HG02870 (cell line): ENCODE measurements at regions not wholly inside any gene's neighbourhood (a gene's known extent, or its start where the extent isn't known, plus 50 kb on each side); places are given as distances from the start of the nearest gene placed in this dataset.
A peak's percentile ranks its signal among the peaks of the same experiment; 100 is the strongest.

Experiments
- ATAC-seq: cut with Tn5 transposase; IDR thresholded peaks from one replicate; pipeline ENCODE4 v1.9.1; 2021; ENCODE audit warnings: mild to moderate bottlenecking, moderate library complexity; ENCODE audit not compliant: unreplicated experiment

- no peak for ATAC-seq
These were observed 116.7 kb downstream of the EDEM1 start for GRCh38 chr3:5304188-5304587.

- peak; percentile 86 for ATAC-seq
These were observed 117.5 kb downstream of the EDEM1 start for GRCh38 chr3:5304789-5305683.

- ATAC-seq, result peak; percentile 13
These were observed 118.1 kb downstream of the EDEM1 start for GRCh38 chr3:5305684-5305989.

DNA sequence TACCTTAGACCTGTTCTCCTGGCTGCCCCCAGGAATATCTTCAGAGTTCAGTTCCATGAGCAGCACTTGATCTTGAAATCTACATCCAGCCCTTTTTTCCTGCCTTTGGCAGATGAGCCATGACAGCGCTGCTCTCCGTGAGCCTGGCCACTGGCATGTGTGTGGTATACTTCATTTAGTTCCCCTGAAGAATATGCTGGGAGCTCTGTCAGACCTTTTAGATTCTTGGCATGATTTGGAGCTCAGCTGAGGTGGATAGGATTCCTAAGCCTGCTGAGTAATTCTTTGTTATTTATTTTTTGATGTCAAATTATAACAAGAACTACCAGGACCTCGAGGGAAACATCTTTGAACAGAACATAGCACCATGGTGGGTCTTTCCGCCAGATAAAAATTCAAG is 121.7 kb downstream of the EDEM1 start:
- ATAC-seq, result no peak

- no peak for ATAC-seq
These were observed 122.1 kb downstream of the EDEM1 start for GRCh38 chr3:5309602-5310001.

- no peak for ATAC-seq
These were observed 123.0 kb downstream of the EDEM1 start for GRCh38 chr3:5310509-5310908.

DNA sequence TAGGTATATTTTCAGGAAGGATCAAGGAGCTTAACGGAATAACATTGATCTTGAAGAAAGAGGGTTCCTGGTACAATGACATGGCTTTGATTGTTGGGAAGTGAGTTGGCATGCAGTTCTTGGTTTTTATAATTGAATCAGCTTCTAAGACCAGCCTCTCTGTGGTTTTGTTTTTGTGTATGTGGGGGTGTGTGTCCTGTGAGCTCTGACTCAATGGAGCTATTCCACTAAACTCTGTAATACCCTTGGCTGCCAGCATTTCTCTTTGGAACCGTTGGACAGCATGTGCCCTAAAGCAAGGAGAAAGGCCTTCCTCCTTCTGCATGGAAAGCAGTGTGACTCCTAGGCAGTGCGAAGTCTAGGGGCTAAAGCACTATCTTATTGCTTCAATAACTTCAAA is 124.8 kb downstream of the EDEM1 start:
- no peak for ATAC-seq

DNA sequence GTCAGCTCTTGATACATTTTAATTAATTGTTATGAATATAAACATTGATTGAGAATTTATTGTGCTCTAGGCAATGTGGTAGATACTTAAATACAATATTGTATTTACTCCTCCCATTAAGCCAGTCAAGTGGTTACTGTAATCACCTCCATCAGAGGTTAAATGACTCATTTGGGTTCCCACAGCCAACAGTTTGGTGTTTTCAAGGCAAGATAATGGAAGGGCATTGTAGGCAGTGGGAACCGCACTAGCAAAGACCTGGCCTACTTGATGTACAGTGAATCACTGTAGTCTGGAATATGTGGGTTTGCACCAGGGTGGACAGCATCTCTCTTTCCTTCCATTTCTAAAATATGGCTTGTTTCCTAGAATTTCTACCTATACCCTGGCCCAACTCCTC is 127.4 kb downstream of the EDEM1 start:
- no peak for ATAC-seq

GRCh38 chr3:5317557-5317956 is 130.1 kb downstream of the EDEM1 start:
- ATAC-seq, result no peak

DNA sequence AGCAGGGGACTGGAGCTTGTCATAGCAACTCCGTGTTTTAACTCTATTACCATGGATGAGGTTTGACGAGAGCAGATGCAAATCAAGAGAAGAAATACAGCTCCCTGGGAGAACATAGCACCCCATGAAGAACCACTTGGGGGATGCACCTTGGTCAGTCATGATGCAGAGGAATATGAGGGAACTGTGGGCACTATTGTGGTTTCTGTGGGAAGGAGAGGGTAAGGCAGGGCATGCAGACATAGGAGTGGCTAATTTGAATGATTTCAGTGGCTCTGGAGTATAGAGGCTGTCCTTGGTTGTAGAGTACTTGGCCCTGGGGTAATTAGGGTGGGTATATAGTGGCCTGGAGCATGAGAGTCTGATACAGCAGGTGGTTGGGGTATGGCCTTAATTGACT is 131.9 kb downstream of the EDEM1 start:
- ATAC-seq, result no peak

DNA sequence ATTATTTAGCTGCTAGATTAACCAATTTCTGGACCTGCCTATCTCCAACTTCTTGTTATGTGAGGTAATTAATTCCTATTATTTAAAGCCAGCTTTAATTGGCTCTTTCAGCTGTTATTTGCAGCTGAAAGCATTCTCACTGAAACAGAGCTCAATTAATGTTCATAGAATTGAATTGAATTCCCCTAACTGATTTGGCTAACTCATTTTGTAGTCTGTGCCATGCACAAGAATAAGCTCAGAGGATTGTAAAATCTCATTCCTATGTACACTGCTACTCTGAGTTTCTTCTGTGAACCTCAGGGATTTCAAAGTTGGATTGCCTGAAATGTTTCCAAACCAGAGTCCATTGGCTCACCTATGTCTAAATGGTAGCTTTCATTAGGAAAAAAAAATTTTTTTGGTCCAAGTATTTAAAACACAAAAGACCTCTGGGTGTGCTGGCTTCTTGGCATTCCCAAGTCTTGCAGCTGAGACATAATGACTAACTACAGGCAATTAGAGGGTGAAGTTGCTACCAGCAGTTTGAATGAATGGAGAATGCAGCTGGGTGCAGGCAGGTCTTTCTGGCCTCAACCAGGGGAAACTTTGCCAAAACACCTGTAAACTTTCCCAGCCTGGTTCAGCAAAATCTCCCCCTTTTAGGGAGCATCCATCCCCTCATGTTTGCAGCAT is 134.3 kb downstream of the EDEM1 start:
- no peak for ATAC-seq

DNA sequence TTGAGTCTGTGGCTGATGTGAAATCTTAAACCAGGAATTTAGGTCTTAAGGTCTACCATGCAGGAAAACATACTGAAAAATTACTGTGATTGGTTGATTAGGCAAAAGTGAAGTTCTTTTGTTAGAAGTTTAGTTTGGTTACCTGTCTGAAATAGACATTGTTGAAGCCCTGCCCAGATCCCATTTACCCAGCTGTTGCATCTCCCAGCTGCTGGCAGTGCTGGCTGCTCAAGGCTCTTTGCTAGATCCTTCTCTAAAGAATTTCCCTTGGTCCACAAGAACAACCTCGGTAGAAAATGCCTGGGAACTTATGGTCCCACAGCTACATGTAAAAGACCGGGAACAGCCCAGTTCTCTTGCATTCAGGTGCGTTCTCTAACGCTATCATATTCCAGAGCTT is 137.3 kb downstream of the EDEM1 start:
- ATAC-seq, result no peak

GRCh38 chr3:5330152-5330810 is 142.8 kb downstream of the EDEM1 start:
- ATAC-seq, result no peak

GRCh38 chr3:5331567-5332269 is 144.2 kb downstream of the EDEM1 start:
- ATAC-seq, result no peak

GRCh38 chr3:5332270-5332956 is 144.9 kb downstream of the EDEM1 start:
- peak; percentile 78 for ATAC-seq

DNA sequence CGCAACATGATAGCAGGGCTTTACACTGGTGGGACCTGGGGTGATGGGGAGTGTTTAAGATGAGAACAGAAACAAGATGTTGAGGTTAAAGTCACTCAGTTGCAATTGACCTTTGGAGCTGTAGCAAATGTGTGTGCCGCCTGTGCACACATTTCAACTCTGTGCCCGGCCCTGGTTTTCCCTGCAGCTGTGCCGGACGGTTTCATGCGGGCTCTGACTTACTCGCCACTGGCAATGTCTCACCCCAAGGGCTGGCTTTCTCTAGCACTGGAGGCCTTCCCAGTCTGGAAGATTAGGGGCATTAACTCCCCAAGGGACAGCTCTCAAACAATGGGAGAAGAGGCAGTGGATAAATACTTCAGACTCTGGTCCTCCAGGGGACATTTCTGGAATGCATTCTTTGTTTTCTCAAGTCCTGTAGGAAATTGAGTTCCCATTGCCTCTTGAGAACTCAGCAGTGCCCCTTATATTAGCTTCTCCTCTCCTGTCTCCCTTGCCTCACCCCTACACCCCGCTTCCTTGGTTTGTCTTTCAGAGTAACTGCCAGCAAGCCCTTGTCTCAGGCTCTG is 152.5 kb downstream of the EDEM1 start:
- ATAC-seq, result no peak

- ATAC-seq, result no peak
These were observed 154.1 kb downstream of the EDEM1 start for GRCh38 chr3:5341610-5342009.

DNA sequence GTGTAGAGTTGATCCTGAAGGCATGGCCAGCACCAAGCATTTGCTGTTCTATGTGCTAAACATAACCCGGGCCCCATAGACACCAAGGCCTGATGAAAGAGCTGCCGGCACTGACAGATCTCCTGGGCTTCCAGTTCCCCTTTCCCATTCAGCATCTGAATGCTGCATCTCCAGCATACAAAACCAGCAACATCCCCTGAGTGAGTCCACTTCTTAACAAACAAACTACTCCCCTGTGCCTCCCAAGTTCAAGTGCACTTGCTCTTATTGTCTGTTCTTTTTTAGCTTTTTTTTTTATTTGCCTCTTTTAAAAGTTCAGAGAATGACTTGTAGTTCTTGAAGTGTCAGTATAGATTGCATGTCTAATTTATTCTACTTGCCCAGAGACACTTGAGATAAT is 156.0 kb downstream of the EDEM1 start:
- ATAC-seq, result no peak

- ATAC-seq, result no peak
These were observed 157.2 kb downstream of the EDEM1 start for GRCh38 chr3:5344707-5345106.

GRCh38 chr3:5347486-5347885 is 160.0 kb downstream of the EDEM1 start:
- no peak for ATAC-seq
